Hepatocyte (in vitro differentiated cells): ENCODE measurements at regions not wholly inside any gene's neighbourhood (a gene's known extent, or its start where the extent isn't known, plus 50 kb on each side); places are given as distances from the start of the nearest gene placed in this dataset.

Source experiments
- DNase-seq: peaks from one replicate; pipeline ENCODE4 v3.0.0-alpha.2; 2016; ENCODE audit warnings: low spot score
- H2AFZ ChIP-seq: fragments of 200-600 bp; sonication (generic); 2 replicates; pipeline ENCODE4 v1.6.0; 2016; ENCODE audit warnings: antibody characterized with exemption, mild to moderate bottlenecking
- H3K27ac ChIP-seq: fragments of 200-600 bp; sonication (generic); 2 replicates; pipeline ENCODE4 v1.5.1; 2016; ENCODE audit warnings: mild to moderate bottlenecking
- H3K27me3 ChIP-seq: fragments of 200-600 bp; sonication (generic); 2 replicates; pipeline ENCODE4 v1.6.1; 2016
- H3K36me3 ChIP-seq: fragments of 200-600 bp; sonication (generic); replicated peaks from 2 replicates; pipeline ENCODE4 v1.5.1; 2016; ENCODE audit warnings: low read depth; ENCODE audit not compliant: insufficient read depth
- H3K4me1 ChIP-seq: fragments of 200-600 bp; sonication (generic); 2 replicates; pipeline ENCODE4 v1.5.1; 2016; ENCODE audit warnings: mild to moderate bottlenecking, moderate library complexity; ENCODE audit not compliant: insufficient read depth
- H3K4me2 ChIP-seq: fragments of 200-600 bp; sonication (generic); 2 replicates; pipeline ENCODE4 v1.6.0; 2016
- H3K4me3 ChIP-seq: fragments of 200-600 bp; sonication (generic); 2 replicates; pipeline ENCODE4 v1.5.1; 2016; ENCODE audit warnings: mild to moderate bottlenecking
- H3K79me2 ChIP-seq: fragments of 200-600 bp; sonication (generic); 2 replicates; pipeline ENCODE4 v1.6.0; 2017; ENCODE audit warnings: mild to moderate bottlenecking
- H3K9me2 ChIP-seq: fragments of 200-600 bp; sonication (generic); replicated peaks from 2 replicates; pipeline ENCODE4 v1.6.0; 2017; ENCODE audit warnings: mild to moderate bottlenecking; ENCODE audit not compliant: insufficient read depth
- H3K9me3 ChIP-seq: fragments of 200-600 bp; sonication (generic); 2 replicates; pipeline ENCODE4 v1.5.1; 2016; ENCODE audit warnings: low read depth, mild to moderate bottlenecking
- H4K20me1 ChIP-seq: fragments of 200-600 bp; sonication (generic); 2 replicates; pipeline ENCODE4 v1.6.0; 2016; ENCODE audit warnings: mild to moderate bottlenecking; ENCODE audit not compliant: insufficient read depth, poor library complexity, severe bottlenecking
- CTCF ChIP-seq: fragments of 200-600 bp; sonication (generic); IDR thresholded peaks from 2 replicates; pipeline ENCODE4 v1.5.1; 2016; ENCODE audit warnings: antibody characterized with exemption, mild to moderate bottlenecking; ENCODE audit not compliant: poor library complexity
- EZH2 ChIP-seq: fragments of 200-600 bp; sonication (generic); IDR thresholded peaks from 2 replicates; pipeline ENCODE4 v1.6.1; 2016; ENCODE audit warnings: antibody characterized with exemption, mild to moderate bottlenecking, borderline replicate concordance
- EZH2phosphoT487 ChIP-seq: fragments of 200-600 bp; sonication (generic); IDR thresholded peaks from one replicate; pipeline ENCODE4 v1.6.1; 2018; ENCODE audit warnings: antibody characterized with exemption, mild to moderate bottlenecking, low read depth, moderate library complexity; ENCODE audit not compliant: unreplicated experiment, severe bottlenecking
- WGBS: methylation state at CpG from one replicate; pipeline ENCODE4 v1.1.6; 2016; ENCODE audit warnings: low lambda C conversion rate; ENCODE audit errors: missing lambda C conversion rate; 5-methylcytosine and 5-hydroxymethylcytosine counted together

- Histone ChIP-seq H4K20me1 (no peaks in the 10 kb centered on the region), H3K4me3 (no peak overlapping the region), H3K4me1 (peaks cover 26% of the 10 kb centered on the region), H3K9me2 (no peaks in the 10 kb centered on the region), H3K4me2 (peak overlapping the region; percentile 3), H3K27ac (peak overlapping the region; percentile 80), H3K79me2 (no peaks in the 10 kb centered on the region), H3K27me3 (no peaks in the 10 kb centered on the region), H3K36me3 (no peaks in the 10 kb centered on the region), H3K9me3 (no peaks in the 10 kb centered on the region), H2AFZ (no peak overlapping the region)
- TF ChIP-seq EZH2phosphoT487 (no peak), EZH2 (no peak), CTCF (no peak)
- DNase-seq, result no peak
- 55% methylated on average over 3 of the region's 3 CpGs for WGBS
Measured at GRCh38 chr5:71907001-71907588, 188.0 kb downstream of the CARTPT start.

GRCh38 chr5:71907608-71908145 is 188.6 kb downstream of the CARTPT start:
- WGBS, result 36% methylated on average over 4 of the region's 4 CpGs

GRCh38 chr5:71910741-71911140 is 191.7 kb downstream of the CARTPT start:
- TF ChIP-seq EZH2phosphoT487 (no peak), EZH2 (no peak), CTCF (no peak)

More at GRCh38 chr5:71907608-71908145, 188.6 kb downstream of the CARTPT start:
- Histone ChIP-seq H3K4me1 (peaks cover 26% of the 10 kb centered on the region), H4K20me1 (no peaks in the 10 kb centered on the region), H3K27me3 (no peaks in the 10 kb centered on the region), H3K36me3 (no peaks in the 10 kb centered on the region), H3K4me2 (peak overlapping the region; percentile 3), H3K79me2 (no peaks in the 10 kb centered on the region), H3K9me2 (no peaks in the 10 kb centered on the region), H2AFZ (no peak overlapping the region), H3K27ac (peak overlapping the region; percentile 80), H3K9me3 (no peaks in the 10 kb centered on the region), H3K4me3 (no peak overlapping the region)
- TF ChIP-seq EZH2 (no peak), CTCF (no peak), EZH2phosphoT487 (no peak)
- no peak for DNase-seq

More at GRCh38 chr5:71910741-71911140, 191.7 kb downstream of the CARTPT start:
- H3K27me3 ChIP-seq, result no peaks in the 10 kb centered on the region
- H2AFZ ChIP-seq, result no peak overlapping the region
- H3K4me1 ChIP-seq, result peaks cover 23% of the 10 kb centered on the region
- 80% methylated on average over 3 of the region's 3 CpGs for WGBS
- H3K79me2 ChIP-seq, result no peaks in the 10 kb centered on the region
- no peak for DNase-seq
- no peaks in the 10 kb centered on the region for H3K9me2 ChIP-seq
- no peaks in the 10 kb centered on the region for H3K9me3 ChIP-seq
- no peak overlapping the region for H3K4me2 ChIP-seq
- H3K36me3 ChIP-seq, result no peaks in the 10 kb centered on the region
- no peaks in the 10 kb centered on the region for H4K20me1 ChIP-seq
- no peak overlapping the region for H3K27ac ChIP-seq
- H3K4me3 ChIP-seq, result no peak overlapping the region
